GM12878 (cell line): ENCODE measurements at regions not wholly inside any gene's neighbourhood (a gene's known extent, or its start where the extent isn't known, plus 50 kb on each side); places are given as distances from the start of the nearest gene placed in this dataset.

Source experiments
- ATAC-seq: fragments of 200-7000 bp; cut with Tn5 transposase; 3 replicates; pipeline ENCODE4 v1.9.1; 2020; ENCODE audit warnings: mild to moderate bottlenecking, moderate library complexity
- BruUV-seq: library from RNA; stranded (reverse); fragments of 400-500 nt; replicated peaks from 2 replicates; lab custom pipeline; 2021; lab: Mats Ljungman, UMichigan
- CTCF ChIA-PET: fragments of 300-600 bp; sonication (Branson Sonifier 250); formaldehyde crosslinking; extraction: SDS; loops from one replicate; lab custom pipeline; 2021; ENCODE audit warnings: inconsistent platforms; lab: Yijun Ruan, JAX
- POLR2A ChIA-PET: fragments of 350-600 bp; formaldehyde crosslinking; extraction: SDS; loops from one replicate; lab custom pipeline; 2021; ENCODE audit warnings: inconsistent platforms; lab: Charles Lee
- RAD21 ChIA-PET: fragments of 300-600 bp; sonication (Branson Sonifier 250); formaldehyde crosslinking; loops from one replicate; lab custom pipeline; 2023; ENCODE audit warnings: antibody characterized with exemption; ENCODE audit not compliant: unreplicated experiment; lab: Charles Lee
- SMC1A ChIA-PET: fragments of 300-600 bp; sonication (Branson Sonifier 250); formaldehyde crosslinking; loops from one replicate; lab custom pipeline; 2023; ENCODE audit not compliant: unreplicated experiment, uncharacterized antibody; lab: Charles Lee
- DNase-seq: peaks from one replicate; pipeline ENCODE4 v3.0.0-alpha.2; 2011; ENCODE audit warnings: low read depth, low spot score
- FAIRE-seq: peaks from 3 replicates; lab custom pipeline; 2011; peaks lifted over from hg19 to GRCh38; lab: Jason Lieb, UNC
- H2AFZ ChIP-seq: 2 replicates; pipeline ENCODE4 v1.6.0; 2011; ENCODE audit warnings: low read depth, low read length, control low read depth; ENCODE audit not compliant: control insufficient read depth
- H3K27ac ChIP-seq: 2 replicates; pipeline ENCODE4 v1.5.1; 2011; ENCODE audit warnings: control low read depth; ENCODE audit not compliant: control insufficient read depth, insufficient read depth
- H3K27me3 ChIP-seq, 2 experiments: replicated peaks in 1 of 2; 2 replicates each; pipeline versions ENCODE4 v1.6.0 to v1.6.1; 2011; ENCODE audit warnings: low read length in 1 of 2; ENCODE audit not compliant: control insufficient read depth in 2 of 2, insufficient read depth in 2 of 2
- H3K36me3 ChIP-seq, 2 experiments: 2 replicates each; pipeline ENCODE4 v1.5.1; 2011; ENCODE audit warnings: low read length in 1 of 2; ENCODE audit not compliant: control insufficient read depth in 2 of 2, insufficient read depth in 2 of 2
- H3K4me1 ChIP-seq: 2 replicates; pipeline ENCODE4 v1.6.1; 2011; ENCODE audit warnings: mild to moderate bottlenecking, low read length, moderate library complexity, mixed read lengths; ENCODE audit not compliant: control insufficient read depth, insufficient read depth
- H3K4me2 ChIP-seq: 2 replicates; pipeline ENCODE4 v1.6.0; 2011; ENCODE audit warnings: control low read depth; ENCODE audit not compliant: control insufficient read depth, insufficient read depth
- H3K4me3 ChIP-seq: fragments of 200-600 bp; sonication (generic); 2 replicates; pipeline ENCODE4 v1.5.1; 2016
- H3K79me2 ChIP-seq: 2 replicates; pipeline ENCODE4 v1.6.0; 2011; ENCODE audit warnings: low read length; ENCODE audit not compliant: control insufficient read depth, insufficient read depth
- H3K9ac ChIP-seq: 2 replicates; pipeline ENCODE4 v1.8.0; 2011; ENCODE audit warnings: low read length, control low read depth, mixed read lengths; ENCODE audit not compliant: control insufficient read depth, insufficient read depth
- H3K9me3 ChIP-seq: replicated peaks from 3 replicates; pipeline ENCODE4 v1.5.1; 2011; ENCODE audit warnings: mild to moderate bottlenecking, low read length; ENCODE audit not compliant: control insufficient read depth, insufficient read depth
- H4K20me1 ChIP-seq: 2 replicates; pipeline ENCODE4 v1.6.0; 2011; ENCODE audit not compliant: control insufficient read depth, insufficient read depth
- ASH2L ChIP-seq: fragments of 300-600, 200-600 bp; sonication (generic); IDR thresholded peaks from 2 replicates; pipeline ENCODE4 v1.6.1; 2017; ENCODE audit warnings: low read depth, mild to moderate bottlenecking, borderline replicate concordance
- ATF2 ChIP-seq: IDR thresholded peaks from 2 replicates; pipeline ENCODE4 v1.6.1; 2012; ENCODE audit warnings: low read length, inconsistent platforms
- CBFB ChIP-seq: IDR thresholded peaks from 2 replicates; pipeline ENCODE4 v1.6.1; 2016; ENCODE audit warnings: antibody characterized with exemption, low read depth
- CHD4 ChIP-seq: fragments of 200-600 bp; sonication (generic); IDR thresholded peaks from 2 replicates; pipeline ENCODE4 v1.6.1; 2016; ENCODE audit warnings: mild to moderate bottlenecking
- ELK1 ChIP-seq: IDR thresholded peaks from 2 replicates; pipeline ENCODE4 v1.6.1; 2012; ENCODE audit warnings: low read depth, low read length, improper control_type of control experiment
- JUND ChIP-seq: IDR thresholded peaks from 2 replicates; pipeline ENCODE4 v1.6.1; 2012; ENCODE audit warnings: low read depth, mild to moderate bottlenecking, low read length, improper control_type of control experiment, moderate library complexity
- MYC ChIP-seq: IDR thresholded peaks from 2 replicates; pipeline ENCODE4 v1.6.1; 2011; ENCODE audit warnings: mild to moderate bottlenecking, low read length, moderate library complexity, inconsistent platforms; ENCODE audit not compliant: insufficient read depth, insufficient replicate concordance, insufficient read length, severe bottlenecking
- PBX3 ChIP-seq: IDR thresholded peaks from 2 replicates; pipeline ENCODE4 v1.6.1; 2011; ENCODE audit warnings: mild to moderate bottlenecking, low read depth, low read length, moderate library complexity; ENCODE audit not compliant: insufficient replicate concordance
- PML ChIP-seq: IDR thresholded peaks from 2 replicates; pipeline ENCODE4 v1.6.1; 2012; ENCODE audit warnings: low read length, inconsistent platforms
- SREBF1 ChIP-seq: IDR thresholded peaks from 2 replicates; pipeline ENCODE4 v1.6.1; 2012; ENCODE audit warnings: mild to moderate bottlenecking, low read length
- STAT1 ChIP-seq: fragments of 450-650 bp; conservative IDR thresholded peaks from 2 replicates; pipeline ENCODE4 v1.6.1; 2014; ENCODE audit warnings: antibody characterized with exemption, mild to moderate bottlenecking
- ZBED1 ChIP-seq: IDR thresholded peaks from 2 replicates; pipeline ENCODE4 v1.6.1; 2016; ENCODE audit warnings: borderline replicate concordance
- ZBTB33 ChIP-seq: fragments of 450-650 bp; IDR thresholded peaks from 2 replicates; pipeline ENCODE4 v1.6.1; 2017; ENCODE audit warnings: mild to moderate bottlenecking
- WGBS: methylation state at CpG from one replicate; pipeline ENCODE4 v1.1.6; 2016; ENCODE audit warnings: low lambda C conversion rate; ENCODE audit not compliant: insufficient replicate concordance, insufficient coverage; ENCODE audit errors: missing lambda C conversion rate; 5-methylcytosine and 5-hydroxymethylcytosine counted together
- in situ Hi-C: fragments of 300-500 bp; cut with MboI; formaldehyde crosslinking; loops from 9 replicates; pipeline ENCODE4 v1.14.3; 2018; ENCODE audit warnings: mixed read lengths
- intact Hi-C: fragments of 100-400 bp; cut with micrococcal nuclease; formaldehyde crosslinking; loops from one replicate; pipeline ENCODE4 v1.14.2; 2022; ENCODE audit not compliant: unreplicated experiment
- TF ChIP-seq, protein P1 (sequence below): fragments of 450-650 bp; IDR thresholded peaks from 2 replicates; pipeline ENCODE4 v1.6.1; 2018; ENCODE audit warnings: borderline replicate concordance, mild to moderate bottlenecking; ENCODE audit not compliant: partially characterized antibody

DNA sequence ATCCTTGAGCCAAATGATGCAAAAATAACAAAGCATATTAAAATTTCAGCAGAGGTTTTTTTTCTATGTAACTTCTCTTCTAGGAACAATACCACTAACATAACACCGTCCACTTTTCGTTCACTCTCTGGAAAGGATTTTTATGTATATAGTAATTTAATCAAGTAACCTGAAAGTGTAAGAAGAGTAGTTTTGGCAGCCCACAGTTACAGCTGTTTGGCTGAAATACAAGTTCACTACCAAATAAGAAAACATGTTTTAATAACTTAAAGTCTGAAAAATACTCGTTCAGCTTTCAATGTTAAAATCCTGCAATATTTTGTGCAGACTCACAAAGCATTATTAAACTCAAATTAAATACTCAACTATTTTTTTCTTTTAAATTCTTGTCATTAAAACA, 896.8 kb upstream of the ADGRL4 start (continued):
- TF ChIP-seq PBX3 (no peak), ASH2L (no peak), MYC (no peak), CBFB (no peak), CHD4 (no peak)

DNA sequence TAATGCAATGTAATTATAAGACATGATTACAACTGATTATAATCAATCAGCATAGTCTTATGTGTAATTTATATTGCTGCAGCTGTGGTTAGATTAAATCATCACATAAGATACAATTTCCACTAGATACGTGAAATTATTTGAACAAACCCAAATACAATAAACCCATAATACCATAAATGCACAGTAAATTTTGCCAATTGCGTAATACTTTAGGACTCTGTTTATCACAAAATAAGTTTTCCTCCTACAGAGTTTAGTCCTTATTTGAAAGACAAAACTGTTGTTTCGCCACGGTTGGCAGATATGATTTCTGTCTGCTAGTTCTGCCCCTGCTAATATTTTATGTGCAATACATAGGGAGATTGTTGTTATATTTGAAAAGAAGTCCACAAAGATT, 895.9 kb upstream of the ADGRL4 start:
- Histone ChIP-seq H3K9ac (no peak overlapping the region), H2AFZ (no peak overlapping the region), H3K79me2 (no peaks in the 10 kb centered on the region), H3K4me1 (no peaks in the 10 kb centered on the region), H3K4me2 (no peak overlapping the region), H4K20me1 (no peaks in the 10 kb centered on the region), H3K9me3 (no peaks in the 10 kb centered on the region), H3K27ac (no peak overlapping the region), H3K36me3 (no peaks in the 10 kb centered on the region), H3K4me3 (no peak overlapping the region), H3K27me3 (no peaks in the 10 kb centered on the region)
- ChIA-PET SMC1A (interaction anchor here (2.2 kb wide), 1 partner anchor 13 kb away, joined by 8 read pairs; no protein-coding TSS in a partner anchor), CTCF (no interaction called here), POLR2A (no interaction called here), RAD21 (no interaction called here)
- in situ Hi-C loops: no loop called here
- no peak for FAIRE-seq
- no TSS peak for BruUV-seq
- ATAC-seq: no peak
- intact Hi-C loops: no loop called here
- no peak for DNase-seq
- WGBS: 16% methylated on average over 4 of the region's 4 CpGs
- TF ChIP-seq ZBED1 (no peak), STAT1 (no peak), PBX3 (no peak), SREBF1 (no peak), ATF2 (no peak), ZBTB33 (no peak), PML (no peak), JUND (no peak), ELK1 (no peak)
- TF ChIP-seq, protein P1, sequence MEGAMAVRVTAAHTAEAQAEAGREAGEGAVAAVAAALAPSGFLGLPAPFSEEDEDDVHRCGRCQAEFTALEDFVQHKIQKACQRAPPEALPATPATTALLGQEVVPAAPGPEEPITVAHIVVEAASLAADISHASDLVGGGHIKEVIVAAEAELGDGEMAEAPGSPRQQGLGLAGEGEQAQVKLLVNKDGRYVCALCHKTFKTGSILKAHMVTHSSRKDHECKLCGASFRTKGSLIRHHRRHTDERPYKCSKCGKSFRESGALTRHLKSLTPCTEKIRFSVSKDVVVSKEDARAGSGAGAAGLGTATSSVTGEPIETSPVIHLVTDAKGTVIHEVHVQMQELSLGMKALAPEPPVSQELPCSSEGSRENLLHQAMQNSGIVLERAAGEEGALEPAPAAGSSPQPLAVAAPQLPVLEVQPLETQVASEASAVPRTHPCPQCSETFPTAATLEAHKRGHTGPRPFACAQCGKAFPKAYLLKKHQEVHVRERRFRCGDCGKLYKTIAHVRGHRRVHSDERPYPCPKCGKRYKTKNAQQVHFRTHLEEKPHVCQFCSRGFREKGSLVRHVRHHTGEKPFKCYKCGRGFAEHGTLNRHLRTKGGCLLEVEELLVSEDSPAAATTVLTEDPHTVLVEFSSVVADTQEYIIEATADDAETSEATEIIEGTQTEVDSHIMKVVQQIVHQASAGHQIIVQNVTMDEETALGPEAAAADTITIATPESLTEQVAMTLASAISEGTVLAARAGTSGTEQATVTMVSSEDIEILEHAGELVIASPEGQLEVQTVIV: no peak
